ENCODE measurements at regions not wholly inside any gene's neighbourhood (a gene's known extent, or its start where the extent isn't known, plus 50 kb on each side); places are given as distances from the start of the nearest gene placed in this dataset.

GRCh38 chr7:12801107-12801506, 113.7 kb downstream of the ARL4A start:
- TF ChIP-seq POLR2AphosphoS5 (IDR thresholded peaks at IDR 0.05; ENCODE audit: borderline replicate concordance, low read depth, low read length) (no peak), EZH2 (IDR thresholded peaks at IDR 0.05) (no peak), FOXP2 (optimal IDR thresholded peaks at IDR 0.05; ENCODE audit: control extremely low read depth, extremely low read length, insufficient read depth) (no peak)
